Thymus (tissue), 11 donors: ENCODE measurements at regions not wholly inside any gene's neighbourhood (a gene's known extent, or its start where the extent isn't known, plus 50 kb on each side); places are given as distances from the start of the nearest gene placed in this dataset.

Experiments used
- DNase-seq, 9 donors: peaks; one replicate each; pipeline ENCODE4 v3.0.0-alpha.2; 2013; ENCODE audit warnings: low spot score in 9 of 9, low read depth in 6 of 9, missing footprints in 1 of 9
- H3K27ac ChIP-seq, 2 donors: one replicate each; pipeline ENCODE4 v1.5.1; 2013; ENCODE audit warnings: control low read depth in 1 of 2, low read depth in 1 of 2, low read length in 1 of 2, mild to moderate bottlenecking in 1 of 2, moderate library complexity in 1 of 2
- H3K27me3 ChIP-seq, 2 donors: one replicate each; pipeline ENCODE4 v1.5.1; 2013; ENCODE audit warnings: low read length in 1 of 2; ENCODE audit not compliant: control insufficient read depth in 2 of 2, insufficient read depth in 1 of 2
- H3K36me3 ChIP-seq, 2 donors: one replicate each; pipeline ENCODE4 v1.5.1; 2013; ENCODE audit warnings: low read length in 1 of 2, mild to moderate bottlenecking in 1 of 2, moderate library complexity in 1 of 2; ENCODE audit not compliant: control insufficient read depth in 2 of 2, insufficient read depth in 2 of 2
- H3K4me1 ChIP-seq, 2 donors: one replicate each; pipeline ENCODE4 v1.5.1; 2013; ENCODE audit warnings: low read length in 2 of 2; ENCODE audit not compliant: control insufficient read depth in 2 of 2, insufficient read depth in 2 of 2
- H3K4me3 ChIP-seq, 2 donors: one replicate each; pipeline ENCODE4 v1.5.1; 2013; ENCODE audit warnings: low read length in 2 of 2, control low read depth in 1 of 2, mild to moderate bottlenecking in 1 of 2
- H3K9me3 ChIP-seq, 2 donors: one replicate each; pipeline ENCODE4 v1.5.1; 2013; ENCODE audit warnings: low read length in 1 of 2, mild to moderate bottlenecking in 1 of 2; ENCODE audit not compliant: control insufficient read depth in 2 of 2, insufficient read depth in 1 of 2
- WGBS: extraction: QIAGEN DNeasy Blood & Tissue Kit; methylation state at CpG from one replicate; pipeline ENCODE4 v1.1.7; 2013; 5-methylcytosine and 5-hydroxymethylcytosine counted together
- donor health status: healthy.

GRCh38 chr2:65638443-65638842, 206.0 kb upstream of the SPRED2 start:
- Histone ChIP-seq H3K27ac (no peak overlapping the region), H3K4me1 (no peaks in the 10 kb centered on the region), H3K4me3 (no peak overlapping the region), H3K27me3 (peaks cover 4 to 7% of the 10 kb centered on the region in 2 donors), H3K36me3 (no peaks in the 10 kb centered on the region), H3K9me3 (no peaks in the 10 kb centered on the region)
- DNase-seq: no peak

- Histone ChIP-seq H3K9me3 (no peaks in the 10 kb centered on the region), H3K4me1 (no peaks in the 10 kb centered on the region), H3K27me3 (peaks cover 4 to 7% of the 10 kb centered on the region in 2 donors), H3K4me3 (no peak overlapping the region), H3K36me3 (no peaks in the 10 kb centered on the region), H3K27ac (no peak overlapping the region)
- DNase-seq: no peak
- 94% methylated on average over 7 of the region's 7 CpGs for WGBS
Observed at GRCh38 chr2:65636813-65637483, 204.5 kb upstream of the SPRED2 start.

- no peak for DNase-seq
- no peak overlapping the region for H3K27ac ChIP-seq
- no peak overlapping the region for H3K4me3 ChIP-seq
- WGBS: 97% methylated on average over 2 of the region's 2 CpGs
- no peaks in the 10 kb centered on the region for H3K4me1 ChIP-seq
- H3K9me3 ChIP-seq: no peaks in the 10 kb centered on the region
- no peaks in the 10 kb centered on the region for H3K36me3 ChIP-seq
- peaks cover 4 to 7% of the 10 kb centered on the region in 2 donors for H3K27me3 ChIP-seq
Observed at GRCh38 chr2:65636024-65636423, 203.6 kb upstream of the SPRED2 start.

- Histone ChIP-seq H3K27me3 (peaks cover 3 to 4% of the 10 kb centered on the region in 2 donors), H3K27ac (no peak overlapping the region), H3K9me3 (no peaks in the 10 kb centered on the region), H3K36me3 (no peaks in the 10 kb centered on the region), H3K4me1 (no peaks in the 10 kb centered on the region), H3K4me3 (no peak overlapping the region)
- 58% methylated on average over 4 of the region's 4 CpGs for WGBS
- no peak for DNase-seq
Observed at GRCh38 chr2:65634304-65634703, 201.9 kb upstream of the SPRED2 start.

- Histone ChIP-seq H3K27ac (no peak overlapping the region), H3K36me3 (no peaks in the 10 kb centered on the region), H3K4me1 (no peaks in the 10 kb centered on the region), H3K4me3 (no peak overlapping the region), H3K9me3 (no peaks in the 10 kb centered on the region), H3K27me3 (no peaks in the 10 kb centered on the region)
- WGBS: 97% methylated on average over 3 of the region's 3 CpGs
- no peak for DNase-seq
Observed at GRCh38 chr2:65630643-65631042, 198.2 kb upstream of the SPRED2 start.

- H3K27ac ChIP-seq: no peak overlapping the region
- H3K4me3 ChIP-seq: no peak overlapping the region
- H3K9me3 ChIP-seq: no peaks in the 10 kb centered on the region
Observed at GRCh38 chr2:65628156-65628555, 195.8 kb upstream of the SPRED2 start.

GRCh38 chr2:65626831-65627230, 194.4 kb upstream of the SPRED2 start:
- Histone ChIP-seq H3K9me3 (no peaks in the 10 kb centered on the region), H3K4me3 (no peak overlapping the region), H3K36me3 (no peaks in the 10 kb centered on the region), H3K27me3 (no peaks in the 10 kb centered on the region), H3K27ac (no peak overlapping the region), H3K4me1 (peaks cover 20 to 29% of the 10 kb centered on the region in 2 donors)
- DNase-seq: no peak

More at GRCh38 chr2:65628156-65628555, 195.8 kb upstream of the SPRED2 start:
- DNase-seq: no peak
- H3K4me1 ChIP-seq: peaks cover 13 to 16% of the 10 kb centered on the region in 2 donors
- 87% methylated on average over 2 of the region's 2 CpGs for WGBS
- no peaks in the 10 kb centered on the region for H3K36me3 ChIP-seq
- no peaks in the 10 kb centered on the region for H3K27me3 ChIP-seq

- no peak overlapping the region for H3K4me3 ChIP-seq
- H3K36me3 ChIP-seq: no peaks in the 10 kb centered on the region
- H3K9me3 ChIP-seq: no peaks in the 10 kb centered on the region
- H3K27ac ChIP-seq: no peak overlapping the region
- no peaks in the 10 kb centered on the region for H3K27me3 ChIP-seq
- no peak for DNase-seq
- H3K4me1 ChIP-seq: peaks cover 24 to 37% of the 10 kb centered on the region in 2 donors
Observed at GRCh38 chr2:65625982-65626381, 193.6 kb upstream of the SPRED2 start.

GRCh38 chr2:65622951-65623535, 190.6 kb upstream of the SPRED2 start:
- peaks cover 24 to 41% of the 10 kb centered on the region in 2 donors for H3K4me1 ChIP-seq
- 29% methylated on average over 4 of the region's 4 CpGs for WGBS
- DNase-seq: peak in 5 of 9 donors; percentile 14 to 71 (median 43)
- no peaks in the 10 kb centered on the region for H3K27me3 ChIP-seq
- no peak overlapping the region for H3K4me3 ChIP-seq
- H3K27ac ChIP-seq: no peak overlapping the region
- no peaks in the 10 kb centered on the region for H3K9me3 ChIP-seq
- H3K36me3 ChIP-seq: no peaks in the 10 kb centered on the region
